ENCODE measurements at regions not wholly inside any gene's neighbourhood (a gene's known extent, or its start where the extent isn't known, plus 50 kb on each side); places are given as distances from the start of the nearest gene placed in this dataset.
A peak's percentile ranks its signal among the peaks of the same experiment; 100 is the strongest.

DNA sequence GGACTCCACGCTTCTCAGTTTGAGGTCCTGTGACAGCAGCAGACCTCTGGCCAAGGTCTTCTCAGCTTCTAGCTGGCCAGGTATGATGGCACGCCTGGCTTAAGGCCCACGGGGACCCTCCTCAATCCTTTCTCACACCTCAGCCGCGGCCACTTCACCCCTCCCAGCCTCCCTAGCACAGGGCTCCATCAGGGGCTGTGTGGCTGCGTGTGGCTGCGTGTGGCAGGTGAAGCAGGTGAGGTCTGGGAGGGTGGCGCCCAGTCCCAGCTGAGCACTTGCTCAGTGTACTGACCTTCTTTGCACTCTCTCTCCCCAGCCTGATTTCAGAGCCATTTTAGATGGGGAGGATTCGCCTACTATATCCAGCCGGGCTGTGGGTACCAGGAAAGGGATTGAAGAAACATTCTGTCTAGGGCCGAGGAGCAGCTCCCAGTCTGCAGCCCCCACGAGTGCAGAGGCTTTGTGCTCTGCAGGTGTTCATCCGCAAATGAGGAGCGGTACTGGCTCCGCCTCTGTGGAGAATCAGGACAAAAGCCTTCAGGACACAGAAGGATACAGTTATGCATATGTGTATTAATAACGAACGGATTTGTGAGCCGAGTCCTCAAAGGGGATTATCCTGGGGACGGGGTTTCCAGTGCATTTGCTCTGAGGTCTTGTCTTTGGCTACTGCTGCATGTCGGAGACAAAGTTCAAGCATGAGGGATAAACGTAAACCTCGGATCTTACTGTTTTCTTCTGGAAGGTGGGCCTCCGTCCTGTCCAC lies 236.9 kb upstream of the RAB6C start:
- Histone ChIP-seq H3K9me3 (ENCODE audit: control extremely low read depth in 1 of 5, control insufficient read depth in 4 of 5, insufficient read depth in 2 of 5, low read depth in 1 of 5, low read length in 4 of 5) (no peaks in the 10 kb centered on the region), H3K4me3 (ENCODE audit: control insufficient read depth in 1 of 7, extremely low read depth in 1 of 7, insufficient read depth in 4 of 7, low read depth in 2 of 7, low read length in 6 of 7) (no peak overlapping the region), H3K4me1 (ENCODE audit: control extremely low read depth in 1 of 4, control insufficient read depth in 4 of 4, insufficient read depth in 4 of 4, low read length in 3 of 4) (peaks cover 0 to under 1% (median 0%) of the 10 kb centered on the region in 4 experiments), H3K27me3 (replicated peaks in 2 of 5; ENCODE audit: control insufficient read depth in 4 of 5, insufficient read depth in 5 of 5, low read length in 4 of 5) (no peaks in the 10 kb centered on the region), H3K27ac (ENCODE audit: insufficient read depth in 1 of 2, low read depth in 1 of 2, low read length in 2 of 2, poor library complexity in 1 of 2, severe bottlenecking in 2 of 2) (no peak overlapping the region), H3K36me3 (ENCODE audit: control insufficient read depth in 4 of 4, insufficient read depth in 4 of 4, low read length in 3 of 4) (no peaks in the 10 kb centered on the region)
- ChIA-PET POLR2A (no interaction called here), CTCF (no interaction called here)
- no peak for DNase-seq
- WGBS (ENCODE audit: insufficient coverage), result 96% methylated on average over 18 of the region's 23 CpGs

DNA sequence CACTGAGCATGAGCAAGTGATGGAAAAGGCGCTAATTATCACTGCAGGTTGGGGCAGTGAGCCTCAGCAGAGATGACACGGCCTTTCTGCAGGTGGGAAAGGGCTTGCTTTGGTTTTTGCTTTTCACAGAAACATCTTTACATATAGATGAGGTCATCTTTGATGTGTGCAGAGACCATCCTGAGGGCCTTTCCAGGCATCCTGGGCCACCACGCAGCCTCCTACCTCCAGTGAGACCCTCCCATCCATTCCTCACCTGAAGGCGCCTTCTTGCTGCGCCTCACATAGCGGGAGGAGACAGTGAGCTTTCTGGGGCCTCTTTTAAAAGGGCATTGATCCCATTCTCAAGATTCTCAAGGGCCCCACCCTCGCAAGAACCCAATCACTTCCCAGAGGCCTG lies 235.3 kb upstream of the RAB6C start:
- CTCF ChIA-PET, result no interaction called here
- peaks cover 0 to 14% (median 6%) of the 10 kb centered on the region in 4 experiments for H3K4me1 ChIP-seq (ENCODE audit: control extremely low read depth in 1 of 4, control insufficient read depth in 4 of 4, insufficient read depth in 4 of 4, low read length in 3 of 4)

DNA sequence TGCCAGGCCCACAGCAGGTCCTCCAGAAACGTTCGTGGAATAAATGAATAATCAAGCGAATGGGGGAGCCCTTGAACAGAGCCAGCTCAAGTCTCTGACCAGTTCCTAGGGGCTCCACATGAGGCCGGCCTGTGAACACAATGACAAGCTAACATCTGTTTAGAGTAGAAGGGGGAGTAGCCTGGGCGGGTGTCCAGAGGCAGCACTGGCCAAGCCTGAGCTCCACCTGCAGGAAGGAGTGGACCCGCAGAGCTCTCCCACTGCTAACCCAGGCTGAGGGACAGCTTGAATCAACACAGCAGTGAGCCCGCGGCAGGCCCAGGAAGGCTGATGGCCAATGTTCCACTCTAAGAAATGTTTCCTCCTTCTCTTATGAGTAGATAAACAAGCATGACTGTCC lies 234.8 kb upstream of the RAB6C start:
- WGBS (ENCODE audit: insufficient coverage), result 99% methylated on average over 7 of the region's 8 CpGs
- Histone ChIP-seq H3K4me3 (ENCODE audit: control insufficient read depth in 1 of 7, extremely low read depth in 1 of 7, insufficient read depth in 4 of 7, low read depth in 2 of 7, low read length in 6 of 7) (no peak overlapping the region), H3K36me3 (ENCODE audit: control insufficient read depth in 4 of 4, insufficient read depth in 4 of 4, low read length in 3 of 4) (no peaks in the 10 kb centered on the region), H3K9me3 (ENCODE audit: control extremely low read depth in 1 of 5, control insufficient read depth in 4 of 5, insufficient read depth in 2 of 5, low read depth in 1 of 5, low read length in 4 of 5) (no peaks in the 10 kb centered on the region), H3K27me3 (replicated peaks in 2 of 5; ENCODE audit: control insufficient read depth in 4 of 5, insufficient read depth in 5 of 5, low read length in 4 of 5) (no peaks in the 10 kb centered on the region), H3K4me1 (ENCODE audit: control extremely low read depth in 1 of 4, control insufficient read depth in 4 of 4, insufficient read depth in 4 of 4, low read length in 3 of 4) (peaks cover 0 to 14% (median 6%) of the 10 kb centered on the region in 4 experiments), H3K27ac (ENCODE audit: insufficient read depth in 1 of 2, low read depth in 1 of 2, low read length in 2 of 2, poor library complexity in 1 of 2, severe bottlenecking in 2 of 2) (no peak overlapping the region)
- no peak for DNase-seq
- POLR2A ChIA-PET, result no interaction called here
- CTCF ChIA-PET, result no interaction called here

More for the DNA sequence above, 235.3 kb upstream of the RAB6C start:
- Histone ChIP-seq H3K4me3 (ENCODE audit: control insufficient read depth in 1 of 7, extremely low read depth in 1 of 7, insufficient read depth in 4 of 7, low read depth in 2 of 7, low read length in 6 of 7) (no peak overlapping the region), H3K36me3 (ENCODE audit: control insufficient read depth in 4 of 4, insufficient read depth in 4 of 4, low read length in 3 of 4) (no peaks in the 10 kb centered on the region), H3K27ac (ENCODE audit: insufficient read depth in 1 of 2, low read depth in 1 of 2, low read length in 2 of 2, poor library complexity in 1 of 2, severe bottlenecking in 2 of 2) (no peak overlapping the region), H3K9me3 (ENCODE audit: control extremely low read depth in 1 of 5, control insufficient read depth in 4 of 5, insufficient read depth in 2 of 5, low read depth in 1 of 5, low read length in 4 of 5) (no peaks in the 10 kb centered on the region), H3K27me3 (replicated peaks in 2 of 5; ENCODE audit: control insufficient read depth in 4 of 5, insufficient read depth in 5 of 5, low read length in 4 of 5) (no peaks in the 10 kb centered on the region)
- DNase-seq, result no peak
- POLR2A ChIA-PET, result no interaction called here
- WGBS (ENCODE audit: insufficient coverage), result 97% methylated on average over 5 of the region's 7 CpGs

DNA sequence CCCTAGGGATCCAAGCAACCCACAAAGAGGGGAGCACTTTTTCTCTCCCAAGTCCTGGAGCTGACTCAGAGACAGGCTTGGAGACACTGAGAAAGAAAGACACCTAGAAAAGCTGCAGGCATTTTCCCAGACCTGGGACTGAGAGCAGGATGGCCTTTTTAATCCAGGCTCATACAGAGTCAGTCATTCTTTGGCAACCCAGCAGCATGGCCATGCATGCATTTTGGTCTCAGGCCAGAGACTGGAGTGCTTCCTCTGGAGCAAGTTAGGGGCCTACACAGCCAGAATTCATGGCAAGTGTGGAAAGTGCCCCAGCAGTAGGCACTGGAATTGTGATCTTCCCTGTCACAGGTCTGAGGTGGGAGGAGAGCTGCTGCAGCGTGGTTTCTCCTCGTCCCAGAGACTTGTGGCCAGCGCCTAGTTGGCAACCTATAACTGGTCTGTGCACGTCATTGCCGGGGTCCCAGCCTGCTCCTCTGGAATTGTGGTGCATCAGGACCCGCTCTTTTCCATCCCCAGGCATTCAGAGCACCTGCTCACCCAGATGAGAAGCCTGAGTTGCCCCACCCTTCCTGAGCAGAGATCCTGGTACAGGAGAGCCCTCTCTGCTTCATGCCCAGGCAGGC lies 231.9 kb upstream of the RAB6C start:
- Histone ChIP-seq H3K36me3 (ENCODE audit: control insufficient read depth in 4 of 4, insufficient read depth in 4 of 4, low read length in 3 of 4) (no peaks in the 10 kb centered on the region), H3K27ac (ENCODE audit: insufficient read depth in 1 of 2, low read depth in 1 of 2, low read length in 2 of 2, poor library complexity in 1 of 2, severe bottlenecking in 2 of 2) (no peak overlapping the region), H3K27me3 (replicated peaks in 2 of 5; ENCODE audit: control insufficient read depth in 4 of 5, insufficient read depth in 5 of 5, low read length in 4 of 5) (no peaks in the 10 kb centered on the region), H3K4me1 (ENCODE audit: control extremely low read depth in 1 of 4, control insufficient read depth in 4 of 4, insufficient read depth in 4 of 4, low read length in 3 of 4) (peaks cover 0 to 14% (median 6%) of the 10 kb centered on the region in 4 experiments), H3K9me3 (ENCODE audit: control extremely low read depth in 1 of 5, control insufficient read depth in 4 of 5, insufficient read depth in 2 of 5, low read depth in 1 of 5, low read length in 4 of 5) (no peaks in the 10 kb centered on the region), H3K4me3 (ENCODE audit: control insufficient read depth in 1 of 7, extremely low read depth in 1 of 7, insufficient read depth in 4 of 7, low read depth in 2 of 7, low read length in 6 of 7) (no peak overlapping the region)
- WGBS (ENCODE audit: insufficient coverage), result 100% methylated on average over 4 of the region's 6 CpGs
- CTCF ChIA-PET, result interaction anchor here (1.2 to 2.2 kb wide), 2 partner anchors 10 to 20 kb away, joined by 3 to 7 read pairs; no protein-coding TSS in a partner anchor
- POLR2A ChIA-PET, result no interaction called here
- DNase-seq, result no peak

DNA sequence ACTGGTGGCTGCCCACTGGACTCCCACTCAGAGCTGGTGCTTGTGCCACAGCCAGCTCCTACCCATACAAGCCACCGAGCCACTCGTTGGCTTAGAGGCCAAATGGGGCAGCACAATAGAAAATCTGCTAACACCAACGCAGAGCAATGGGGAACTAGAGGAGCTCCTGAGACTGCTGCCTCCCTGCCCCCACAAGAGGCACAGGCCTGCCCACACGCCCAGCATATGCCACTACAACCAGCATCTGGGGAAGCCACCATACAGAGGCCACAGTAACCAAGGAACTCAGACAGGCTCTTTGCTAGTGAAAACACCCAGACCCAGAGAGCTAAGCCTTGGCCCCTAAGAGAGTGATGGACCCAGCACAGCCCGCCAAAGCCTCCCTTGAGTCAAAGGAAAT lies 231.2 kb upstream of the RAB6C start:
- Histone ChIP-seq H3K4me1 (ENCODE audit: control extremely low read depth in 1 of 4, control insufficient read depth in 4 of 4, insufficient read depth in 4 of 4, low read length in 3 of 4) (peaks cover 0 to 14% (median 6%) of the 10 kb centered on the region in 4 experiments), H3K4me3 (ENCODE audit: control insufficient read depth in 1 of 7, extremely low read depth in 1 of 7, insufficient read depth in 4 of 7, low read depth in 2 of 7, low read length in 6 of 7) (peak overlapping the region in 1 of 7 experiments; percentile 20), H3K9me3 (ENCODE audit: control extremely low read depth in 1 of 5, control insufficient read depth in 4 of 5, insufficient read depth in 2 of 5, low read depth in 1 of 5, low read length in 4 of 5) (no peaks in the 10 kb centered on the region), H3K27ac (ENCODE audit: insufficient read depth in 1 of 2, low read depth in 1 of 2, low read length in 2 of 2, poor library complexity in 1 of 2, severe bottlenecking in 2 of 2) (no peak overlapping the region), H3K36me3 (ENCODE audit: control insufficient read depth in 4 of 4, insufficient read depth in 4 of 4, low read length in 3 of 4) (no peaks in the 10 kb centered on the region), H3K27me3 (replicated peaks in 2 of 5; ENCODE audit: control insufficient read depth in 4 of 5, insufficient read depth in 5 of 5, low read length in 4 of 5) (no peaks in the 10 kb centered on the region)
- ChIA-PET CTCF (interaction anchor here (0.7 to 2.2 kb wide), 4 partner anchors 10 to 181 kb away, joined by 3 to 7 read pairs (median 3); no protein-coding TSS in a partner anchor), POLR2A (no interaction called here)
- peak; percentile 14 to 67 (median 63) for DNase-seq
- WGBS (ENCODE audit: insufficient coverage), result 56% methylated on average over 5 of the region's 5 CpGs

DNA sequence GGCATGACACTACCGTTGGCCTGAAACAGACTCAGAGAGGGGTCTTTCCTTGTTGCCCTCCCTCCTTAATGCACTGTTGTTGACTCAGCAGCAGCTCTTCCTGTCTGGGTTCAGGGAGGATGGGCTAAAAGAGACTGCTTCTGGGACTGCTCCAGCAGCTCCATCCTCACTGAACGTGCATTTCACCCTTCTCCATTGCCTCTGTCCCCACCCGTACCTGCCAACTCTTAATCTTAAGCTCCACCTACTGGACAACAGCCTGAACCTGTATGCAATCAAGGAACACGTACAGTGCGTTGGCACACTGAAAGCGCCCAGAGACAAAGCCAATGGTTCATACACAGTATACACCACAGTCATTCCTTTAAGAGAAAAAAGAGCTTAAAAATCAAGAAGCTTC lies 230.8 kb upstream of the RAB6C start:
- ChIA-PET POLR2A (no interaction called here), CTCF (interaction anchor here (0.7 to 2.2 kb wide), 4 partner anchors 9 to 180 kb away, joined by 3 to 7 read pairs (median 3); no protein-coding TSS in a partner anchor)
- peaks cover 0 to 14% (median 6%) of the 10 kb centered on the region in 4 experiments for H3K4me1 ChIP-seq (ENCODE audit: control extremely low read depth in 1 of 4, control insufficient read depth in 4 of 4, insufficient read depth in 4 of 4, low read length in 3 of 4)
- no peaks in the 10 kb centered on the region for H3K27me3 ChIP-seq (replicated peaks in 2 of 5; ENCODE audit: control insufficient read depth in 4 of 5, insufficient read depth in 5 of 5, low read length in 4 of 5)
- DNase-seq, result peak; percentile 17 to 52 (median 46)
- peak overlapping the region in 1 of 7 experiments; percentile 20 for H3K4me3 ChIP-seq (ENCODE audit: control insufficient read depth in 1 of 7, extremely low read depth in 1 of 7, insufficient read depth in 4 of 7, low read depth in 2 of 7, low read length in 6 of 7)
- H3K27ac ChIP-seq (ENCODE audit: insufficient read depth in 1 of 2, low read depth in 1 of 2, low read length in 2 of 2, poor library complexity in 1 of 2, severe bottlenecking in 2 of 2), result no peak overlapping the region
- no peaks in the 10 kb centered on the region for H3K36me3 ChIP-seq (ENCODE audit: control insufficient read depth in 4 of 4, insufficient read depth in 4 of 4, low read length in 3 of 4)
- H3K9me3 ChIP-seq (ENCODE audit: control extremely low read depth in 1 of 5, control insufficient read depth in 4 of 5, insufficient read depth in 2 of 5, low read depth in 1 of 5, low read length in 4 of 5), result no peaks in the 10 kb centered on the region
- WGBS (ENCODE audit: insufficient coverage), result 70% methylated on average over 4 of the region's 6 CpGs

DNA sequence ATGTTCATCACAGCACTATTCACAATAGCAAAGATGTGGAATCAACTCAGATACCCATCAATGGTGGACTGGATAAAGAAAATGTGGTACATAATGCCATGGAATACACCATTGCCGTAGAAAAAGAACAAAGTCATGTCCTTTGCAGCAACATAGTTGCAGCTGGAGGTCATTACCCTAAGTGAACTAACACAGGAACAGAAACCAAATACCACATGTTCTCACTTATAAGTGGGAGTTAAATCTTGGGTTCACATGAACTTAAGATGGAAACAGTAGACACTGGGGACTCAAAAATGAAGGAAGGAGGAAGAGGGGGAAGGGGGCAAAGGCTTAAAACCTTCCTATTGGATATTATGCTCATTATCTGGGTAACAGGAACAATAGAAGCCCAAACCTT lies 228.1 kb upstream of the RAB6C start:
- DNase-seq, result no peak
- no CpG with 5 or more reads among the region's 1 CpG for WGBS (ENCODE audit: insufficient coverage)
- Histone ChIP-seq H3K9me3 (ENCODE audit: control extremely low read depth in 1 of 5, control insufficient read depth in 4 of 5, insufficient read depth in 2 of 5, low read depth in 1 of 5, low read length in 4 of 5) (no peaks in the 10 kb centered on the region), H3K27me3 (replicated peaks in 2 of 5; ENCODE audit: control insufficient read depth in 4 of 5, insufficient read depth in 5 of 5, low read length in 4 of 5) (no peaks in the 10 kb centered on the region), H3K27ac (ENCODE audit: insufficient read depth in 1 of 2, low read depth in 1 of 2, low read length in 2 of 2, poor library complexity in 1 of 2, severe bottlenecking in 2 of 2) (no peak overlapping the region), H3K36me3 (ENCODE audit: control insufficient read depth in 4 of 4, insufficient read depth in 4 of 4, low read length in 3 of 4) (no peaks in the 10 kb centered on the region), H3K4me1 (ENCODE audit: control extremely low read depth in 1 of 4, control insufficient read depth in 4 of 4, insufficient read depth in 4 of 4, low read length in 3 of 4) (peaks cover 0 to 14% (median 6%) of the 10 kb centered on the region in 4 experiments), H3K4me3 (ENCODE audit: control insufficient read depth in 1 of 7, extremely low read depth in 1 of 7, insufficient read depth in 4 of 7, low read depth in 2 of 7, low read length in 6 of 7) (no peak overlapping the region)
- ChIA-PET CTCF (no interaction called here), POLR2A (no interaction called here)
